ENCODE measurements at regions not wholly inside any gene's neighbourhood (a gene's known extent, or its start where the extent isn't known, plus 50 kb on each side); places are given as distances from the start of the nearest gene placed in this dataset.

DNA sequence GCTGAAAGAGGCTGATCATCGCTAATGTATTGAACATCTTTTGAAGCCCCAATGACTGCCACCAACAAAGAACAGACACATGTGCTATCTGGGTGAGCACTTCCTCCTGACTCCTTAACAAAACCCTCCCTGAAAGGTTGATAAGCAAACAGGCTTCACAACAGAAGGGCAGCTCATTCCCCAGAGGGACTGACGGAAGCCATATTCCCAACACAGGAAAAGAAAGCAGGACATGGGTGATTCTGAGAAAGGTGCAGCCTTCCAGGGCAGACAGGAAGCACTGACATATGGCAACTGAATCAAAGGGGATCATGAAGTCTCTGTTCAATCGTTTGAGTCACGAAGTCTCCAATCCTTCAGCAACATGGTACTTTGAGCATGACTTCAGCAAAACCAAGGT is 929.0 kb downstream of the MCTP2 start:
- no peak for DNase-seq (ENCODE audit: low read depth in 4 of 4, low spot score in 3 of 4)

DNA sequence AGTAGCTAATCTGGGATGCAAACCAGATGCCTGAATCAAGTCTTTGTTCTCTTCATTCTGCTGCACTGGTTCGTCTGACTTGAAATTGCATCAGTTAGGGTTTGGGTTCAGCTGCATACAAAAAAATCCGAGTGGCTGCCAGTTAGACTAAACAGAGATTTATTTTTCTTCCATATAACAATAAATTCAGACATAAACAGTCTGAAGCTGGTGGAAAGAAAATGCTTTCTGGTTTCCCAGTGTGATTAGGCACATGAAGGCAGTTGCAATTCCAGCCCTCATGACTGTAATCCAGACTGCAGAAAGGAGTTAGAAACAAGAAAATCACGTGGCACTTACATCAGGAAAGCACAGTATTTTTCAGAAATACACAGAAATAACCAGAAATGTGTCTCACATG is 930.7 kb downstream of the MCTP2 start:
- DNase-seq (ENCODE audit: low read depth in 4 of 4, low spot score in 3 of 4): no peak

DNA sequence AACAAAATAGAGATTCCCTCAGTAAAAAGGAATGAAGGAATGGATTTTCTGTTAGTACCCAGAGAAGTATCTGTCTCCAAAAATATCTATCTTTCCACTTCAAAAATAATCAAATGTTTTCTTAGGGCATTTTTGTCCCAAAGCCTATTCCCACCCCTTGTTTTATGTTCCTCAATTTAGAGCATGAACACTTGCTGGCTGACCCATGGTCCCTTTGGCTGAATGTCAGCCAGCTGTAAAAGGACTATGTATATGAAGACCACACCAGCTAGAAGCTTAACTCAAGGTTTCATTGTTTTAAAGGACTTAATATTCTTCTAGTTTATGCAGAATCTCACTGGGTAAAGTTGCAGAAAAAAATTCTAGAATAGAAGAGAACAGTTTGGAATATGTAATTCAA is 931.2 kb downstream of the MCTP2 start:
- DNase-seq (ENCODE audit: low read depth in 4 of 4, low spot score in 3 of 4): no peak

DNA sequence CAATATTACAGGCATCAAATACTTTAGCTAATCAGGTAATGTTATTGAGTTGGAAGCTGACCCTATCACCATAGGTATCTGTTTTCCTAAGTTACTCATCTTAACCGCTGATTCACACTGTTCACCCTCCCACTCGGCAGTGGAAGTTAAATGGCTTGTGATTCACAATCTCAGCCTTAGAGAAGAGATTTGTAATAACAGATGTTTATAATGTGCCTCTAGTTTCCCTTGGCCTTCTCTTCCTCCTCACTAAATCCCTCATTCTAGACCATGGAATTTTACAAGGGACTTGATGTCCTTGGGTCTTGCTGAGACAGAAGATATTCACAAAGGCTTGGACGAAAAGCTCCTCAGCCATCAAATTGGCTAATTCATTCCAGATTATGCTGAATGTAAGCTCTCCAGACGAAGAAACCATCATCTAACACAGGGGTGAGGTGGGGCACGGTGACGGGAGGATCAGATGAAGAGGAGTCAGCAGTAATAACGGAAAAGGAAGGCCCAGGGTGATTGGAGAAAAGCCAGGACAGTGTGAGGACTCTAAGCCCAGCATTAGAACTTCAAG is 931.7 kb downstream of the MCTP2 start:
- no peak for DNase-seq (ENCODE audit: low read depth in 4 of 4, low spot score in 3 of 4)

DNA sequence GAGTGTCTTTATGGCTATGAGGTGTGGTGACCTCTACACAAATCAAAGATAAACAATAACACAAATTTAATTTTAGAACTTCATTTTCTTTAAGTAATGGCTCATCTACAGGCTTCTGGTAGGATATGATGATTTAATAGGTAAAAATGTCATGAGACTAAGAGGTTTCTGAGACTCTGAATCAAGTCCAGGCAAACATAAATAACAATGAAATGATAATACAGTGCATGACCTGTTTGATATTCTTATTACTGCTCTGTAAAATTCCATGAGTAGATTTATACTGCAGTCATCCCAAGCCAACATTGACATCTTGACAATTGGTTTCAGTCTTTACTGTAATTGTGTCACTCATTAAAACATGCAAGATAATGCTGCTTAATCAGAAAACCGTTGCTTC is 936.8 kb downstream of the MCTP2 start:
- DNase-seq (ENCODE audit: low read depth in 4 of 4, low spot score in 3 of 4): no peak

DNA sequence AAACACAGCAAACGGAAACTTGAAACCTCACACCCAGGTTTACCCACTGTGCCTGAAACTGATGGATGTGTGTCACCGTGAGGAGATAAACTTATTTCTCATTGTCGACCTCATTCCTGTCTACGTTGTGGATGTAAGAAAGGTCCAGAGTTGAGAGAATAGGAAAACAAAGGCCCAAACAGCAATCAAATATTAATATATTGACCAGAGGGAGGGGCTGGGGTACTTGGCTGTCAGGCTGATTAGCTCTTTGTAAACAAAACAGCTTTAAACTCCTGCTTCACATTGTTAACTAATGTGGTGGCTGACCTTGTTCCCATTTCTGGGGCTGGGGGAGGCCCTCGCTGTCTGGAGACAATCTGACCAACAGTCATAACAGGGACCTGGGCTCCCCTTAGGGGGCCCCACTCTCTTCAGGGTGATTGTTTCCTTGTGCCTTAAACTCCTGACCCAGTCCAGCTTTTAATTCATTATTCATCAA is 937.6 kb downstream of the MCTP2 start:
- no peak for DNase-seq (ENCODE audit: low read depth in 4 of 4, low spot score in 3 of 4)

DNA sequence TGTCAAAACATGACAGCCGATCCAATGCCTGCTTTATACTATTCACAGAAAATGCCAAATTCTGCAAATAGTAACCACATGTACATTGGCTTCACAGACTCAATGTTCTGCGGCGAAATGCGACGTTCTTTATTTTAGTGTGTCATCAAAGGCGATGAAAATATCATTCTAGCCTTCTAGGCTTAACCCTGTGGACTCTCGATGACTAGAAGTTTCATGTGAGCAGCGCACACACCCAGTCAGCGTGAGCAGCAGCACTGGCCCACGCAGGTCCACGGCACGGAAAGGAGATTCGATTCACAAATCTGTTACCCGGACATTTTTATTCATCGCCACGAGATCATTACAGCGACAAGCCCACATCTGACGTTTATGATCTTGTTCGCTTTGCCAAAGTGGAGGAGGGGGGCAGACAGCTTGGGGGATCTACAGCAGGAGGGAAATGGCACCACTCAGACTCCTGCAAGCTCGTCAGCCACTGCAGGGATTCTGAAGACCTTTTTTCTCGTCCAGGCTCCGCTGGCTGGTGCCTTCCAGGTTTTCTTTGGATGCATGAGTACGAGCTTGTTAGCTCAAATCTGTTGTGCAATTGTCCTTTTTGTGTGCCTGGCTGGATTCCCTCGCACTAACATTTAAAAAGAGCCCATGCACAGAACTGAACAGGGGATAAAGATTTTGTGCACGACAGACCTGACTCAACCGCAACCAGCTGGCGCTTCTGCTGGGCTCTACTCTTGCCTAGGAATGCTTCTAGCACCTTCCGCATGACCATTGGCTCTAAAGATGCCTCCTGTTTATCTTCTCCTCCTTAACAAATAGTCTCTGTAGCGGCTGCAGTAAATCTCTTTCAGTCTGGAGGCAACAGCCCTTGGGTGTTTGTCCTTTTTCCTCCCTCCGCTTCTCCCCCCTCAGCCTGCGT is 938.4 kb downstream of the MCTP2 start:
- DNase-seq (ENCODE audit: low read depth in 4 of 4, low spot score in 3 of 4): peak in 1 of 4 donors; percentile 41

DNA sequence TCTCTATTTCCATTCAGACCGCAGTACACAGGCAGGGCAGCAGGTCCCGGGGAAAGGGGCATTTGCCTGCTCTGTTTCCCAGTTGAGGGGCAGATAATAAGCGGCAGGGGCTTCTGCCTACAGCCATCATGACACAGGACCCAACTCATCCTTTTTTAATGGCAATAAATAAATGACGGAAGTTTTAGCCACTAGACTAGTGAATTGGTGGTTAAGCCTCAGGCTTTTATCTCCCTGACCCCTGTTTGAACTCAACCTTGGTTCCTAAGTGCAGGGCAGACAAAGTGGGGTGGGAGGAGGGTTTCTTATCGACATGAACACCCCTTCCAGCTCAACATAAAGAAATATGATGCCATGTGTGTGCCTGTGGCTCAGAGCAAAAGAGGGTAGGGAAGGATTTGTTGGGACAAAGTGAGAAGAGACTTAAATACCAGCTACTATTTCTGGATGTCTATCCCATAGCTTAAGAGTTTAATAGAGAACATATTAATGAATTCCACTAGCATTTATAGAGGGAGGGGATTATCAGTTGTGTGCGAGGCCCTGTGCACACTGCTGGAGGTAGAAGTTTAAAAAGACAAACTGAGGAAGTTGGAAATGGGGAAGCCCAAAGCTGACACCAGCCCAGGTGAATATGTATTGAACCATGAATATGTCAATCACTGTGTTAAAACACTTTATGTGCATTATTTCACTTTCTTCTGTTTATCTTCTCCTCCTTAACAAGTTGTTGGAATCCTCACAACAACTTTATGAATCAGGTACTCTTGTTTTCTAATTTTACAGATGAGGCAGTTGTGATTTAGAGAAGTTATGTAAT is 939.4 kb downstream of the MCTP2 start:
- no peak for DNase-seq (ENCODE audit: low read depth in 4 of 4, low spot score in 3 of 4)

DNA sequence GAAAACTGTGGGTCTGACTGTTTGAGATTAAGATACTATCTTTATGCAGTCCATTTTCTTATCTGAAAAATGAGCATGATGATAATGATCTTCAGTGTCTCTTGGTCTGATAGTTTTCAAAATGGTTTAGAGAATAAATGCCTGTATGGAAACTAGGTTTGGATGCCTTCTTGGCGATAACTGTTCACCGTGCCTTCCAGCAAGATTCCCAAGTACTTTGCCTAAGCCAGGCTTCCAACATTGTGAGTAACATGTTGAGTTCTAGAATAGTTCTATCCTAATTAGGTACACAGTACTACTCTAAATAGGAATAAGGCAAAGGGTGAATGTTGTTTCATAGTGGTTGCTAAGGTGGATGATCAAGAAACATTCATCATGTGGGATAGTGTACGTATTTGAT is 940.2 kb downstream of the MCTP2 start:
- DNase-seq (ENCODE audit: low read depth in 4 of 4, low spot score in 3 of 4): no peak

DNA sequence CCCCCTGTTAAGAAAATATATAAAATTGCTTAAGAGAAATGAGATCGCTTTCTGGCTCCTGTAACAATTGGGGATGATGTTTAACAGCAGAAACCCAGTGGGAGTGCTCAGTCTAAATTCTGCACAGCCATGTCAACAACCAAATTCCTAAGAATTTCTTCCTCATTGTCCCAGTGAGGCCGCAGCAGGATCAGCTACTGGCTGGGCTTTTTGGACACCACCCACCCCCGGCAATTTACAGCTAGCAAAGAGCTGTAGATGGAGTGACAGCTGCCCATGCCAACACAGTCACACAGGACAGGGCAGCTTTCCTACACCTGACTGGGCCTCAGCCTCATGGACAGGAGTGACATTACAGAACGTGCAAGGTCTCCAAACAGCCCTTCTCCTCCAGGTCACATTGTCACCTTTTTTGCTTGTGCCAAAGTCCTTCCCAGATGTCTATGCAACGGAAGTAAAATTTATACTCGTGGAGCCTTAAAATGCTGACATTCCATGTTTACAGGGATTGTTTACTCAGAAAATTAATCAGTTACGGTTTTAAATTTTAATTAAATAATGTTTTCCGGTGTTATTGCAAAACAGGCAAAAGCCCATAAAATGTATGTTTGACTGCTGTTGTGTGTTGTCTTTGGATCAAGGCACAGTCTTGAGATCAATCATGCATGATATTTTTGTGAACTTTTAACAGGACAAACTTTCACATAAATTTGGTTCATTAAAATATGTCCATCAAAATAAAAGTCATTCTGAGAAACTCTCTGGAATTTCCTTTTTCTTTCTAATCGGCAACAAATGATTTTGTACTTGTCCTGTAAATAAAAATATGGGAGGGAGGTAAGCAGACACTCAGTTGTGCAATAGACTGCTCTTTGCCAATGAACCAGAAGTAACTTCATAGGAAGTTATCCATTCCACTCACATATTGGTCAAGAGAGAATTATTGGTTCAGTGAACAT is 943.2 kb downstream of the MCTP2 start:
- peak in 3 of 4 donors; percentile 67 to 73 (median 70) for DNase-seq (ENCODE audit: low read depth in 4 of 4, low spot score in 3 of 4)

DNA sequence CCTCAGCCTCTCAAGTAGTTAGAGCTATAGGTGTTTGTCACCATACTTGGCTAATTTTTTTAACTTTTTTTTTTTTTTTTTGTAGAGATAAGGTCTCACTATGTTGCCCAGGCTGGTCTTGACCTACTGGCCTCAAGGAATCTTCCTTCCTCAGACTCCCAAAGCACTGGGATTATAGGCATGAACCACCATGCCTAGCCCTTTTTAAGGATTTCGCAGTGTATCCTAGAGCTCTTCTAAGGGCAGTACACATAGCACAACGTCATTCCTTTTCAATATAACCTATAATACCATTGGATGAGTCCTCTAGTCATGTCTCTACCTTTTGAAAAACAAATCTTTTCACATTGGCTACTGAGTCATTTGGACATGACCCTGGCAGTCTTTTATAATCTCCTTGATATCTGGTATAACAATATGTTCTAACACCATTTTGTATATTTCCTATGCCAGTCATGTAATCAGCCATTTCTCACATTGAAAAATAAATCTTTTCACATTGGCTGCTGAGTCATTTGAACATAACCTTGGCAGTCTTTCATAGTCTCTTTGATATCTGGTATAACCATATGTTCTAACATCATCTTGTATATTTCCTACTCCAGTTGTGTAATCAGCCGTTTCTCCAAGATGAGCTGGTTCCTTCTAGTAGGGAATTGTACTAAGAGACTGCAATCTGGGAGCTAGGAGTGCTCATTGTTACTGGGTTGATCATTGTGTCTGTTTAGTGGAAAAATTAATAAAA is 944.7 kb downstream of the MCTP2 start:
- DNase-seq (ENCODE audit: low read depth in 4 of 4, low spot score in 3 of 4): no peak

DNA sequence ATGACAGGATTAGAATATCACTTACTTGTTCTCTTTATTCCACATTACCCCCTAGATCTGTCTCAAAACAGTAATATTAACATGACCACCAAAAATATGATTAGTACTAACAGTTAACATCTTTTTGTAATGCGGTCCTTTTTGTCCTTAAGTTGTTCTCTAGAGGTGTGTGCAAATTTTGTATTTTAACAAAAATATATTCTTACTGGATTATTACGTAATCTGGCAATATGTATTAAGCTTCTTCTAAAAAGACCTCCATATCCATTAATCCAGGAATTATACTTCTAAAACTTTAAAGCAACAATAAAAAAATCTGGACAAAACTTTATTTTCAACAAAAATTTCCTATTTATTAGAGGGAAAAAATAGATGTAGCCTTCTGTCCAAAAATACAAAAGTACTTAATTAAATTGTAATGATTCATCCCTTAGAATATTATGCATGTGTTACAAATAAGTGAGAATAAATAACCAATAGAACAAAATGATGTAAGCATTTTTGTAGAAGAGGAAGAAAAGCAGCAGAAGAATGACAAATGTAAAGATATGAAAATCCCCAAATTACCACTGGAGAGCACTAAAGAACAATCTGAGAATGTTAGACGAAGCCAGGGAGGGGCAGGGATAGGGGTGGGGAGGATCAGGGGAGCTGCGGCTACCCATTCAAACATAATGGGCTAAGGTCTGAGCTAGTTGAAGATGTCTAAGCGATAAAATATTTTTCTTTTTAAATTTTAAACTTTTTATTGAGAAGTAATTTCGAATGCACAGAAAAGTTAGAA is 945.6 kb downstream of the MCTP2 start:
- no peak for DNase-seq (ENCODE audit: low read depth in 4 of 4, low spot score in 3 of 4)

DNA sequence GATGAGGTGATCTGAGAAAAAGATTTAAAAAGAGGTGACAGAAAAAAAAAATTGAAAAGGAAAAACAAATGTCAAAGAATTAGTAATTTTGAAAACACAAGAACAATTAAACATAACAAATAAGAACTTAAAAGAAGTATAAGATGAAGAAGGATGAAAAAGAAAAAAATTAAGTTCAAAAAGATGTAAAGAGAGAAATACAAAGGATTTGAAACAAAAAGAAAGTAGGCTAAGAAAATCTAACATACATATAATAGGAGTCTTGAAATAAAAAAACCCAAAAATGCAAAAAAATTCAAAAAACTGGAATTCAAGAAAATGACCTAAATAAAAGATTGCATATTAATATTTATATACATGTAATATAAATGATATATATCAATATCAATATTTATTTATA is 949.2 kb downstream of the MCTP2 start:
- no peak for DNase-seq (ENCODE audit: low read depth in 4 of 4, low spot score in 3 of 4)

DNA sequence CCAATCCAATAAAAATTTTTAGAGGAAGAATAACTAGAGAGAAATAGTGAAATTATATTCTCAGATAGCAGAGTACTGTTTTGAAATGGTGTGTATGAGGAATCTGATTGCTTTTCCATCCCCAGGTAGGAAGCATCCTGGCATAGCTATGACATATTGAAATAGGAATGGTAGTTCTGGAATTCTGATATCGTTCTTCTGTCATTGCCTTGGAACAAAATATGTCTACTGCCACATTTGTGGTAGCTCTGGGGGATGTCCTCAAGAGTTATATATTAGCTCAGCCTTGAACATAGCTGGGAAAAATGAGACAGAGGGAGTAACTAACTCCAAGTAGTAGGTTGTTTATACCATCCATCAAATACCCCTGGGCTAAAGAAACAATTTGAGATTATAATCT is 950.7 kb downstream of the MCTP2 start:
- no peak for DNase-seq (ENCODE audit: low read depth in 4 of 4, low spot score in 3 of 4)

DNA sequence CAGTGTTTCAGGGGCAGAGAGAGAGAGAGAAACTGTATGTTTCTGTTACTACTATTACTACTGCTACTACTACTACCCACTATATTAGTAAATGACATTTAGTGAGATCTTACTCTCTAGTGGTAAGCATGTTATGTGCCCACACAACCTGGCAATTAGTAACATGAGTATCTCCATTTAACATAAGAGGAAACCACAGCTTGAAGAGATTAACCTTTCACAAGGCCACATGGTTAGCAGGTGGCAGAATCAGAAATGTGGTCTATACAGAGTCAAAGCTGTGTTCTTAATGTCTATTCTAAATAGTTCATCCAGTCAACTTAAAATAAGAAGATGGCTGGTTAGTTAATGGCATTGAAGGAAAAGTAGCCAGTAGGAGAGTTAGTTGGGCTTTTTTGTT is 961.6 kb downstream of the MCTP2 start:
- DNase-seq (ENCODE audit: low read depth in 4 of 4, low spot score in 3 of 4): no peak

DNA sequence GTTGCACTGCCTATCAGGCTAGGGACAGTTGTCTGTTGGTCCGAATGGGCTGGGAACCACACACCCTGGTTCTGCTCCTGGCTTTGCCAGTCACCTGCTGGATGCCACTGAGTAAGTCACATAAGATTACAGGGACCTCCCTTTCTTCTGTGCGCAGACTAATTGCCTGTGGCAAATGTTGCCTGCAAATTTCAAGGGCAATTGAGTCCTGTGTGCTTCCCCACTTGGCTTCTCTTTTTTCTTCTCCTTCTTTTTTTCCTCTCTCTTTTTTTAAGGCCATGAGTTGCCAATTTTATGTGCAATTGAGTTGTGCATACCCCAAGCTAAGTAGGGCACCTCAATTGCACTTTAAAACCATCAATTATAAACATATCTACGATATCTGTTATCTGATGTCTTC is 963.4 kb downstream of the MCTP2 start:
- DNase-seq (ENCODE audit: low read depth in 4 of 4, low spot score in 3 of 4): no peak

DNA sequence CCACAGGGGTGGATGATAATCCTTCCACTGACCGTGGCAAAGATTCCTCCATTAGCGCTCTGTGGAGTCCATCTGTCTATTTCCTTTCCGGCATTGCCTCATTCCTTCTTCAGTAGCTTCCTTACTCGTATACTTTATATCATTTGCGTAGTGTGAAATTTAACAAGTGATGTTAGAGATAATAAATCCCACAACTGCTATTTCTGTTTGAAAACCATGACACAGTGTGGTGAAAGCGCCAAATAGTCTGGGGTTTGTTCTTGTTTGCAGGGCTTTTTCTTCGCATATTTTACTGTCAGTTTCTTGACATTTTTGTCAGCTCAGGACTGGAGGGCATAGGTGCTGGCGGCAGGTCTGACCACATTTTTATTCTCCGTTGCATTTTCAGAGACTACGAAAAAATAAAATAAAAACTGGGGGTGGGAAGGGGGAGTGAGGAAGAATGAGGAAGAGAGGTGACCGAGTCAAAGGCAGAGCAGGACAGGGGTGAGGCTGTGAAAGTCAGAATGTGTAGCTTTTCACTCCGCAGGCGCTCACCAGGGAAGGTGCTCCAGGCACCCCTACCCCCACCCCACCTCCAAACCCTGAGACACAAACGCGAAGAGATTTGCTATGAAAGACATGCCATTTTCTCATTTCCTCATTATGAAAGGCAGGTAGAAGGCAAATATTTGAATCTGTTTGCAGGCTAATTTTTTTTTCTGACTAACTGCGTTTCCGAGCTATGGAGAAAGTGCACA is 965.0 kb downstream of the MCTP2 start:
- DNase-seq (ENCODE audit: low read depth in 4 of 4, low spot score in 3 of 4): no peak
